Stimulated activated naive CD8-positive, alpha-beta T cell treated with anti-CD3 and anti-CD28 coated beads, Interleukin-15, Interleukin-2, amounts not matched to agents 100 ng/mL and 50 ng/mL, for 24 hours (primary cell): ENCODE measurements at regions not wholly inside any gene's neighbourhood (a gene's known extent, or its start where the extent isn't known, plus 50 kb on each side); places are given as distances from the start of the nearest gene placed in this dataset.

Experiments
- H3K27ac Mint-ChIP-seq: one replicate; pipeline ENCODE4 v1.8.0; 2021; ENCODE audit warnings: mild to moderate bottlenecking, mixed read lengths
- H3K27me3 Mint-ChIP-seq: one replicate; pipeline ENCODE4 v1.8.0; 2021; ENCODE audit warnings: mixed read lengths
- H3K36me3 Mint-ChIP-seq: one replicate; pipeline ENCODE4 v1.8.0; 2021; ENCODE audit warnings: low read depth, mixed read lengths
- H3K4me1 Mint-ChIP-seq: one replicate; pipeline ENCODE4 v1.8.0; 2021; ENCODE audit warnings: low read depth, mixed read lengths
- H3K4me3 Mint-ChIP-seq: one replicate; pipeline ENCODE4 v1.8.0; 2021; ENCODE audit warnings: mild to moderate bottlenecking, mixed read lengths
- H3K9me3 Mint-ChIP-seq: one replicate; pipeline ENCODE4 v1.8.0; 2021; ENCODE audit warnings: mixed read lengths

- H3K4me3 Mint-ChIP-seq: no peak overlapping the region
- peaks cover 9% of the 10 kb centered on the region for H3K4me1 Mint-ChIP-seq
- H3K27me3 Mint-ChIP-seq: peaks cover 13% of the 10 kb centered on the region
- H3K9me3 Mint-ChIP-seq: no peaks in the 10 kb centered on the region
- no peak overlapping the region for H3K27ac Mint-ChIP-seq
- H3K36me3 Mint-ChIP-seq: no peaks in the 10 kb centered on the region
Measured at GRCh38 chr18:61989138-61989537, 96.3 kb upstream of the RNF152 start.

DNA sequence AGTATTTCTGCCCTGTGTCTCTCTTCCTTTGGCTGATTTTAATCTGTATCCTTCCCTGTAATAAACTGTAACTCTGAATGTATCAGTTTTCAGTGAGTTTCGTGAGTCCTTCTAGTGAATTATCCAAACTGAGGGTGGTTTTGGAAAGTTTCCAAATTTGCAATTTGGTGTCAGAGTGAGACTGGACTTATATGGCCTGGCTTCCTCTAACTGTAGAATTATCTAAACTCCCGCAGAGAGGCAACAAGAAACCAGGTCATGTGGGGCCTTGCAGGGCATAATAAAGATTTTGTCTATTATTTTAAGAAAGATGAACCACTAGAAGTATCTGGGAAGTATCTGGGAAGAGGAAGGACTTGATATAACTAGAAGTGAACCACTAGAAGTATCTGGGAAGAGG, 95.3 kb upstream of the RNF152 start:
- Mint-ChIP-seq H3K27ac (no peak overlapping the region), H3K27me3 (peaks cover 16% of the 10 kb centered on the region), H3K9me3 (no peaks in the 10 kb centered on the region), H3K4me3 (no peak overlapping the region), H3K4me1 (peaks cover 9% of the 10 kb centered on the region), H3K36me3 (no peaks in the 10 kb centered on the region)

DNA sequence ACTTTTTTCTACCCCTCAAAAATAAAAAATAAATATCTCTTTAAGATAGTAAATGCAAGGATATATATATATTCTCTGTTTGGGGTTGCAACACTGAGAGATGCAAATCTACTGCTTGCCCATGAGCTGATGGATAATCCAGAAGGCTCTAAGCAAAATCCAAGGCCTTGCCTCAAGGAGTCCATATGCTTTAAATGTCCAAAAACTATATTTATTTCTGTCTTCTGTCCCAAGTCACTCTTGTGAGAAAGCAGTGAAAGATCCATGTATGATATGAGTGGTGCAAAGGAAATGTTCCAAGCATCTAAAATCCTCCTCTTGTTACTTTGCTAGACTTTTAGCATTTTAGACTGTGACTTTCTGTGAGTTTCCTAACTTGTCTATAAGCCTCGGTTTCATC, 92.9 kb upstream of the RNF152 start:
- Mint-ChIP-seq H3K27me3 (peaks cover 13% of the 10 kb centered on the region), H3K36me3 (no peaks in the 10 kb centered on the region), H3K4me3 (no peak overlapping the region), H3K4me1 (no peaks in the 10 kb centered on the region), H3K9me3 (no peaks in the 10 kb centered on the region), H3K27ac (no peak overlapping the region)

DNA sequence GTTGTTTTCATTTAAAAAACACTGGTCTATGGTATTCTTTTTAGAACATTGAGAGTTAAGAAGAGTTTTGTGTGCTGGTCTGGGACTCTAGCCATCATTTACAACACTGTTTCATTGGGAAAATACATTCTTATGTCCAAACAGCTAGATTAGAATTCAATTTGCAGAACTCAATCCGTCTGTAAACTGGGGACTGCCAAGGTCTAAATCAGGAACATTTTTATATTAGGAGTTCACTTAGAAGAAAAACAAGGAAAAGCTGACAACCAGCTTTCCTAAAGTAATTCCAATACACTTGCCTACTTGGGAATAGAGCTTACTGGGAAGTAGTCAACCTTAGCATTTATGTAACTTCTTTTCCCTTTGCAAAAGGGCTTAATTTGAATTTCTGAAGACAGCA, 91.5 kb upstream of the RNF152 start:
- peaks cover 13% of the 10 kb centered on the region for H3K27me3 Mint-ChIP-seq
- no peak overlapping the region for H3K4me3 Mint-ChIP-seq
- no peaks in the 10 kb centered on the region for H3K9me3 Mint-ChIP-seq
- peaks cover 3% of the 10 kb centered on the region for H3K4me1 Mint-ChIP-seq
- H3K36me3 Mint-ChIP-seq: no peaks in the 10 kb centered on the region
- H3K27ac Mint-ChIP-seq: no peak overlapping the region

DNA sequence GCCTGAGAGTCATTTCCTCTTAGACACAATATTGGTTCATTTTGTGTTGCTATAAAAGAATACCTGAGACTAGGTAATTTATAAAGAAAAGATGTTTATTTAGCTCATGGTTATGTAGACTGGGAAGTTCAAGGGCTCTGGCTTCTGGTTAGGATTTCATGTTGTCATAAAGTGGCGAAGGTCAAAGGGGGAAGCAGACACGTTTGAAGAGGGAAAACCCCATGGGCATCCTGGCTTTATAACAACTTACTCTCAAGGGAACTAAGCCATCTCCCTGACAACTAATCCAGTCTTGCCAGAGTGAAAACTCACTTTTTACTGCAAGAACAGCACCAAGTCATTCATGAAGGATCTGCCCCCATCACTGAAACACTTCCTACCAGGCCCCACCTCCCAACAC, 89.7 kb upstream of the RNF152 start:
- Mint-ChIP-seq H3K27me3 (peaks cover 3% of the 10 kb centered on the region), H3K4me3 (no peak overlapping the region), H3K36me3 (no peaks in the 10 kb centered on the region), H3K4me1 (peaks cover 3% of the 10 kb centered on the region), H3K27ac (no peak overlapping the region), H3K9me3 (no peaks in the 10 kb centered on the region)

- Mint-ChIP-seq H3K4me1 (peaks cover 15% of the 10 kb centered on the region), H3K27ac (no peak overlapping the region), H3K36me3 (no peaks in the 10 kb centered on the region), H3K9me3 (peaks cover 3% of the 10 kb centered on the region), H3K27me3 (peaks cover 3% of the 10 kb centered on the region), H3K4me3 (no peak overlapping the region)
Measured at GRCh38 chr18:61980355-61980754, 87.5 kb upstream of the RNF152 start.

GRCh38 chr18:61975526-61976326, 82.9 kb upstream of the RNF152 start:
- Mint-ChIP-seq H3K36me3 (no peaks in the 10 kb centered on the region), H3K27me3 (no peaks in the 10 kb centered on the region), H3K4me1 (peaks cover 16% of the 10 kb centered on the region), H3K4me3 (no peak overlapping the region), H3K27ac (no peak overlapping the region), H3K9me3 (peaks cover 4% of the 10 kb centered on the region)

DNA sequence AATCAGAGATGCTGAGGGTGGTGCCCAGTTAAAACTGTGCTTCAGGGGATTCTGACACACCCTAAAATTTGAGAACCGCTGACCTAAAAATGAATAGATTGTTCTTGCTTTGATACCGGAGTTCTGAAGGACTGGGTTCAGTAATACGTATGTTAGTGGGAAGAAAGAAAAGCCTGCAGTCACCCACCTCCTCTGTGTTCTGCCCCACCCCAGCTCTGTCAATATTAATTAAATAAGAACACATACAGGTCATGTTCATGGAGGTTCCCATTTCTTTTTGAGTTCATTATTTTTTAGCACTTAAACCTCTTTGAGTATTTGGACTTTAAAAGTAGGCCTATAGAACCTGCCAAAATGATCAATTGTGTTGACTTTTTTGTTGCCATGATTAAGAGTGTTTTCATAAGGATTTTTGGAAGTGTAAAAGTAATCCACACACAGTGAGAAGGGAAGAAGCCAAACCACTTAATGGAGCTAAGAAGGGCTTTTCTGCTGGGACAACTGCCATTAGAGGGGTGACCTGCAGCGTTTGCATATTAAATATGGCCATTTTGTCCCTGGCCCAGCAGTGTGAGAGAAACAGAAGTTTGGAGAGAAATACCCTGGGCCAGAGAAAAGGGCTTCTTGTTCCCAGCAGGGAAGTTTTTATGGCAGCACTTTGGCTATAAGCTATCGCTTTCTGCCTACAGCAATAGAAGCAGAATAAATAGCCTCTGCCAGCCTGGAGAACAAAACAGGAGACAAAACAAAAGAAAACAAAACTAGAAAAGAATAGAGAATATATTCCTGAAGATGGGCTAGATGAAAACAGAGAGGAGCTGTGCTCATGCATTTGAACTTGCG, 80.7 kb upstream of the RNF152 start:
- H3K36me3 Mint-ChIP-seq: no peaks in the 10 kb centered on the region
- peaks cover 4% of the 10 kb centered on the region for H3K9me3 Mint-ChIP-seq
- H3K4me1 Mint-ChIP-seq: peaks cover 13% of the 10 kb centered on the region
- no peak overlapping the region for H3K4me3 Mint-ChIP-seq
- no peak overlapping the region for H3K27ac Mint-ChIP-seq
- no peaks in the 10 kb centered on the region for H3K27me3 Mint-ChIP-seq

DNA sequence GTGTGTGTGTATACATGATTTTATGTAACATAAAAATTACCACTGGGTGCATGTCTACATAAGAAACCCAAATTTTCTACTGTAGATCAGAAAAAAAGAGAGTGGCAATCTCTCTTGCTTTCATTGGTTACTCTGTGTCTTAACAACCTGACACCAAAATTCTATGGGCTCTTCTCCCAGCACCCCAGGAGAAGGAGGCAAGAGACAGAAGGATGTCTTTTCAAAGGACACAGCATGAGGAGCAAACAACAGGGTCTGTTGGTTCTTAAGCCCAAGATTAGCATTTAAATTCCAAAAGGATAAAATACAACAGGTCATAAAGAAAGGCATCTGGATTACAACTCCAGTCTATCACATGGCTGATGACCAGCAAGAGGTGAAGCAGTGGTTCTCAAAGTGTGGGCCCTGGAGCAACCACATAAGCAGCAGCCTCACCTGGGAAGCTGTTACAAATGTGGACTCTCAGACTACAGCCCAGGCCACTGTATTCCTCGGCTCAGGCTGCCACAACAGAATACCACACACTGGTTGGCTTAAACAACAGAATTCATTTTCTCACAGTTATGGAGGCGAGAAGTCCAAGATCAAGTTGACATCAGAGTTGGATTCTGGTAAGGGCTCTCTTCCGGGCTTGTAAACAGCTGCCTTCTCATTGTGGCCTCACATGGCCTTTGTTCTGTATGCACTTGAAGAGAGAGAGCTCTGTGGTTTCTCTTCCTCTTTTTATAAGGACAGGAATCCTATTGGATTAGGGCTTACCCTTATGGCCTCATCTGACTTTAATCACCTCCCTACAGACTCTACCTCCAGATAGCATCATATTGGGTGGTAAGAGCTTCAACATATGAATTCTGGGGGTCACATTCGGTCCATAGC, 79.8 kb upstream of the RNF152 start:
- Mint-ChIP-seq H3K4me3 (no peak overlapping the region), H3K4me1 (peaks cover 13% of the 10 kb centered on the region), H3K9me3 (peaks cover 4% of the 10 kb centered on the region), H3K27ac (no peak overlapping the region), H3K27me3 (no peaks in the 10 kb centered on the region), H3K36me3 (no peaks in the 10 kb centered on the region)

DNA sequence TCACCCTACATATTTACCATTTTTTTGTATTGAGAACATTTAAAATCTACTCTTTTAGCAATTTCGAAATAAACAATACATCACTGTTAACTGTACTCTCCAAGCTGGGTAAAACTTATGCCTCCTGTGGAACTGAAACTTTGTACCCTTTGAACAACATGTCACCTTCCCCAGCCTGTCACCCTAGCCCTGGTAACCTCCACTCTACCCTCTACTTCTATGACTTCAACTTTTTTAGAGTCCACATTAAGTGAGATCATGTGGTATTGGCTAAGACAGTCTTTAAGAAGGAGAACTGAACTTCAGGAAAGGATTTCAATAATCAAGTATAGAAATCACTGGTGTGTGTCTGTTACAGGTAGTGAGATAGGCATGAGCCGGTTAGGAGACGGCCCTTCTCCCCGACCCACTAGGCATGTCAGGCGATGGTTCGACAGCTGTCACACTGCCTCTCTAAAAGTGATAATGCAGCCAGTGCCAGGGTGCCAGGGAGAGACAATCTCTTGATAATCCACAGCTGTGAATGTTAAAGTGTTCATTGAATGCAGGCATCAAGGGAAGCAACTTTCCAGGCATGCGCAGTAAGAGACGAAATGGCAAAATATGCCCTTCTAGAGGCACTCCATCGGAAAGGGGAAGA, 74.6 kb upstream of the RNF152 start:
- Mint-ChIP-seq H3K27me3 (peaks cover 11% of the 10 kb centered on the region), H3K9me3 (no peaks in the 10 kb centered on the region), H3K27ac (no peak overlapping the region), H3K36me3 (no peaks in the 10 kb centered on the region), H3K4me3 (no peak overlapping the region), H3K4me1 (no peaks in the 10 kb centered on the region)

GRCh38 chr18:61965311-61965710, 72.5 kb upstream of the RNF152 start:
- Mint-ChIP-seq H3K4me1 (no peaks in the 10 kb centered on the region), H3K4me3 (no peak overlapping the region), H3K27ac (no peak overlapping the region), H3K36me3 (no peaks in the 10 kb centered on the region), H3K9me3 (no peaks in the 10 kb centered on the region), H3K27me3 (peaks cover 11% of the 10 kb centered on the region)

DNA sequence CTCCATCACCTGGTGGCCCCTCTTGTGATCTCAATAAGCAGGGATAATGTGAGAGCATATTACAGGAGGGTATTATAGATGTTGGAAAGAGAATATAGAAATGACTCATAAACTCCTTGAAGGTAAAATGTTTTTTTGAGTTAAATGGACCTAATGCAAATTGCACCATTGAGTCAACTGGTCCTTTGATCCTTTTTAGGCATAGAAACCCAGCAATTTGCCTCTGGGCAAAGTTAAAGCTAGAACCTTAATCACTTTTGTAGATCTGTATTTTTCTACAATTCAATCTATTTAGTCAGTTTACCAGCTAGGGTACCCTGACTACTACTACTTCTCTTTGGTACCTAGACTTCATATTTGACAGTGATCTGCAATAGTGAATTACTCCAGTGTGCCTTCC, 71.8 kb upstream of the RNF152 start:
- no peaks in the 10 kb centered on the region for H3K4me1 Mint-ChIP-seq
- H3K27ac Mint-ChIP-seq: no peak overlapping the region
- peaks cover 13% of the 10 kb centered on the region for H3K27me3 Mint-ChIP-seq
- no peak overlapping the region for H3K4me3 Mint-ChIP-seq
- no peaks in the 10 kb centered on the region for H3K36me3 Mint-ChIP-seq
- H3K9me3 Mint-ChIP-seq: no peaks in the 10 kb centered on the region

- no peak overlapping the region for H3K4me3 Mint-ChIP-seq
- H3K27ac Mint-ChIP-seq: no peak overlapping the region
- H3K4me1 Mint-ChIP-seq: no peaks in the 10 kb centered on the region
- peaks cover 16% of the 10 kb centered on the region for H3K27me3 Mint-ChIP-seq
- H3K36me3 Mint-ChIP-seq: no peaks in the 10 kb centered on the region
- H3K9me3 Mint-ChIP-seq: no peaks in the 10 kb centered on the region
Measured at GRCh38 chr18:61963705-61964104, 70.9 kb upstream of the RNF152 start.

DNA sequence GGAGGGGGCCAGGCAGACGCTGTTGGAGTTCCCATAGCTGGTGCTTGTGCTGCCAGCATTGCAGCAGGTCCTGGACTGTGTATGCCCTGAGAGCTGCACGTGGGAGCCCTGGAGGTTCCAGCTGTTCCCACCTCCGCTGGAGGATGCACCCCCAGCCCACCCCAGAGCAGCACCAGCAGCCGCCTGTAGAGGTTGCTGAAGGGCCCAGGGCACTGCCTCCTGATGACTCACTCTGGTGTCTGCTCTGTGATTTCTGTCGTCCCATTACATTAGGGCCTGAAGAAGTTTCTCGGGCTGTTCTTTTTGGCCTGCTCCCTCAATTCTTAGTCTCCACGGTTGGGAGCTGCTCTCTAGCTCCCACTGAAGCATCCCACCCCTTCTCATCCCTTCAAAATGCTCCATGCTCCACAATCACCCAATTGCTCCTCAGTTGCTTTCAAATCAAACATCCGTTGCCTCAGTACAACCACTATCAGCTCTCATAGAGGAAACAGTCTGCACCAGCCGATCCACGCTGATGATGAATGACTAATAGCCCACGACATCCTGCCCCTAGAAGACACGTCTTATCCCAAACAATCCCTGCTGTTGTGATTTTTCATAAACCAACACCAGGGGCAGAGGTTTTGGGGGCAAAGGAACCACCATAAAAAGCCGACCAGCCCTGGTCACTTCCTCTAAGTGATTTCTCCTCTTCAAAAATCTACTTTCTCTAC, 65.2 kb upstream of the RNF152 start:
- no peak overlapping the region for H3K4me3 Mint-ChIP-seq
- peaks cover 16% of the 10 kb centered on the region for H3K4me1 Mint-ChIP-seq
- H3K27me3 Mint-ChIP-seq: peaks cover 35% of the 10 kb centered on the region

More for the DNA sequence above, 65.2 kb upstream of the RNF152 start:
- Mint-ChIP-seq H3K36me3 (no peaks in the 10 kb centered on the region), H3K9me3 (no peaks in the 10 kb centered on the region), H3K27ac (no peak overlapping the region)
